ENCODE measurements at regions not wholly inside any gene's neighbourhood (a gene's known extent, or its start where the extent isn't known, plus 50 kb on each side); places are given as distances from the start of the nearest gene placed in this dataset.

GRCh38 chr4:153934688-153935017 is 145.8 kb upstream of the SFRP2 start:
- Histone ChIP-seq H3K4me2 (ENCODE audit: low read length) (no peak overlapping the region), H3K36me3 (ENCODE audit: control insufficient read depth, insufficient read depth, low read length) (no peaks in the 10 kb centered on the region), H3K4ac (ENCODE audit: low read depth, low read length) (no peak overlapping the region), H3K18ac (ENCODE audit: low read length) (no peak overlapping the region), H2BK15ac (replicated peaks; ENCODE audit: low read depth) (no peak overlapping the region), H3K23ac (ENCODE audit: low read length) (no peak overlapping the region), H2BK5ac (ENCODE audit: low read length) (no peak overlapping the region), H3K27me3 (ENCODE audit: insufficient read depth, low read length, poor library complexity) (no peaks in the 10 kb centered on the region), H3K79me2 (ENCODE audit: control insufficient read depth, insufficient read depth, low read length) (no peaks in the 10 kb centered on the region), H3K79me1 (ENCODE audit: low read length) (no peaks in the 10 kb centered on the region), H3K4me3 (ENCODE audit: low read length) (no peak overlapping the region), H3K56ac (ENCODE audit: low read length) (no peak overlapping the region), H3K4me1 (ENCODE audit: control insufficient read depth, low read depth, low read length) (no peaks in the 10 kb centered on the region), H2BK120ac (ENCODE audit: low read depth, low read length) (no peak overlapping the region), H2AK5ac (ENCODE audit: low read length) (no peak overlapping the region), H4K5ac (ENCODE audit: low read length) (no peak overlapping the region), H4K8ac (ENCODE audit: low read depth, low read length) (no peak overlapping the region), H3K9ac (ENCODE audit: low read length) (no peak overlapping the region), H3K27ac (ENCODE audit: low read depth, low read length) (no peak overlapping the region)
- WGBS (ENCODE audit: extremely low coverage, insufficient coverage, low lambda C conversion rate), result no CpG with 5 or more reads among the region's 3 CpGs
- DNase-seq, result no peak

- Histone ChIP-seq H4K5ac (ENCODE audit: low read length) (no peak overlapping the region), H3K79me2 (ENCODE audit: control insufficient read depth, insufficient read depth, low read length) (no peaks in the 10 kb centered on the region), H3K23ac (ENCODE audit: low read length) (no peak overlapping the region), H3K4ac (ENCODE audit: low read depth, low read length) (no peak overlapping the region), H3K4me2 (ENCODE audit: low read length) (no peak overlapping the region), H3K9ac (ENCODE audit: low read length) (no peak overlapping the region), H3K79me1 (ENCODE audit: low read length) (no peaks in the 10 kb centered on the region), H3K4me1 (ENCODE audit: control insufficient read depth, low read depth, low read length) (no peaks in the 10 kb centered on the region), H3K4me3 (ENCODE audit: low read length) (no peak overlapping the region), H3K36me3 (ENCODE audit: control insufficient read depth, insufficient read depth, low read length) (no peaks in the 10 kb centered on the region), H3K56ac (ENCODE audit: low read length) (no peak overlapping the region), H4K8ac (ENCODE audit: low read depth, low read length) (no peak overlapping the region), H3K27me3 (ENCODE audit: insufficient read depth, low read length, poor library complexity) (no peaks in the 10 kb centered on the region), H3K27ac (ENCODE audit: low read depth, low read length) (no peak overlapping the region), H2AK5ac (ENCODE audit: low read length) (no peak overlapping the region), H2BK120ac (ENCODE audit: low read depth, low read length) (no peak overlapping the region), H2BK15ac (replicated peaks; ENCODE audit: low read depth) (no peak overlapping the region), H2BK5ac (ENCODE audit: low read length) (no peak overlapping the region), H3K18ac (ENCODE audit: low read length) (no peak overlapping the region)
- peak; percentile 7 for DNase-seq
- WGBS (ENCODE audit: extremely low coverage, insufficient coverage, low lambda C conversion rate), result no CpG with 5 or more reads among the region's 8 CpGs
Observed at GRCh38 chr4:153933915-153934687, 145.2 kb upstream of the SFRP2 start.

- H3K9ac ChIP-seq (ENCODE audit: low read length), result no peak overlapping the region
- H3K4me1 ChIP-seq (ENCODE audit: control insufficient read depth, low read depth, low read length), result no peaks in the 10 kb centered on the region
- H4K8ac ChIP-seq (ENCODE audit: low read depth, low read length), result no peak overlapping the region
- DNase-seq, result no peak
- H3K27me3 ChIP-seq (ENCODE audit: insufficient read depth, low read length, poor library complexity), result no peaks in the 10 kb centered on the region
- no peaks in the 10 kb centered on the region for H3K79me2 ChIP-seq (ENCODE audit: control insufficient read depth, insufficient read depth, low read length)
- H2BK15ac ChIP-seq (replicated peaks; ENCODE audit: low read depth), result no peak overlapping the region
- H3K18ac ChIP-seq (ENCODE audit: low read length), result no peak overlapping the region
- H3K79me1 ChIP-seq (ENCODE audit: low read length), result no peaks in the 10 kb centered on the region
- H3K23ac ChIP-seq (ENCODE audit: low read length), result no peak overlapping the region
- no peak overlapping the region for H3K27ac ChIP-seq (ENCODE audit: low read depth, low read length)
- no peak overlapping the region for H2BK120ac ChIP-seq (ENCODE audit: low read depth, low read length)
- WGBS (ENCODE audit: extremely low coverage, insufficient coverage, low lambda C conversion rate), result no CpG with 5 or more reads among the region's 1 CpG
- no peak overlapping the region for H3K4ac ChIP-seq (ENCODE audit: low read depth, low read length)
- no peak overlapping the region for H3K4me3 ChIP-seq (ENCODE audit: low read length)
- no peak overlapping the region for H3K4me2 ChIP-seq (ENCODE audit: low read length)
- H3K36me3 ChIP-seq (ENCODE audit: control insufficient read depth, insufficient read depth, low read length), result no peaks in the 10 kb centered on the region
- H2AK5ac ChIP-seq (ENCODE audit: low read length), result no peak overlapping the region
- H2BK5ac ChIP-seq (ENCODE audit: low read length), result no peak overlapping the region
- H3K56ac ChIP-seq (ENCODE audit: low read length), result no peak overlapping the region
- H4K5ac ChIP-seq (ENCODE audit: low read length), result no peak overlapping the region
Observed at GRCh38 chr4:153931804-153932203, 142.9 kb upstream of the SFRP2 start.

- H3K4me3 ChIP-seq (ENCODE audit: low read length), result no peak overlapping the region
- no CpG with 5 or more reads among the region's 5 CpGs for WGBS (ENCODE audit: extremely low coverage, insufficient coverage, low lambda C conversion rate)
Observed at GRCh38 chr4:153929675-153930074, 140.8 kb upstream of the SFRP2 start.

GRCh38 chr4:153927451-153927850 is 138.6 kb upstream of the SFRP2 start:
- no peaks in the 10 kb centered on the region for H3K4me1 ChIP-seq (ENCODE audit: control insufficient read depth, low read depth, low read length)
- H2BK5ac ChIP-seq (ENCODE audit: low read length), result no peak overlapping the region
- no peaks in the 10 kb centered on the region for H3K79me2 ChIP-seq (ENCODE audit: control insufficient read depth, insufficient read depth, low read length)
- no peak overlapping the region for H2AK5ac ChIP-seq (ENCODE audit: low read length)
- H3K27me3 ChIP-seq (ENCODE audit: insufficient read depth, low read length, poor library complexity), result no peaks in the 10 kb centered on the region
- no peak overlapping the region for H4K8ac ChIP-seq (ENCODE audit: low read depth, low read length)
- H4K5ac ChIP-seq (ENCODE audit: low read length), result no peak overlapping the region
- H3K4ac ChIP-seq (ENCODE audit: low read depth, low read length), result no peak overlapping the region
- DNase-seq, result no peak
- no peaks in the 10 kb centered on the region for H3K79me1 ChIP-seq (ENCODE audit: low read length)
- H2BK120ac ChIP-seq (ENCODE audit: low read depth, low read length), result no peak overlapping the region
- H3K27ac ChIP-seq (ENCODE audit: low read depth, low read length), result no peak overlapping the region
- no peaks in the 10 kb centered on the region for H3K36me3 ChIP-seq (ENCODE audit: control insufficient read depth, insufficient read depth, low read length)
- no peak overlapping the region for H3K4me2 ChIP-seq (ENCODE audit: low read length)
- no peak overlapping the region for H3K9ac ChIP-seq (ENCODE audit: low read length)
- H3K4me3 ChIP-seq (ENCODE audit: low read length), result no peak overlapping the region
- H3K18ac ChIP-seq (ENCODE audit: low read length), result no peak overlapping the region
- H3K23ac ChIP-seq (ENCODE audit: low read length), result no peak overlapping the region
- no CpG with 5 or more reads among the region's 5 CpGs for whole genome bisulfite sequencing (ENCODE audit: extremely low coverage, insufficient coverage, low lambda C conversion rate)
- H3K56ac ChIP-seq (ENCODE audit: low read length), result no peak overlapping the region
- no peak overlapping the region for H2BK15ac ChIP-seq (replicated peaks; ENCODE audit: low read depth)

More at GRCh38 chr4:153929675-153930074, 140.8 kb upstream of the SFRP2 start:
- no peak for DNase-seq
- Histone ChIP-seq H3K23ac (ENCODE audit: low read length) (no peak overlapping the region), H3K79me2 (ENCODE audit: control insufficient read depth, insufficient read depth, low read length) (no peaks in the 10 kb centered on the region), H2AK5ac (ENCODE audit: low read length) (no peak overlapping the region), H3K4me1 (ENCODE audit: control insufficient read depth, low read depth, low read length) (no peaks in the 10 kb centered on the region), H2BK15ac (replicated peaks; ENCODE audit: low read depth) (no peak overlapping the region), H2BK120ac (ENCODE audit: low read depth, low read length) (no peak overlapping the region), H3K27ac (ENCODE audit: low read depth, low read length) (no peak overlapping the region), H3K56ac (ENCODE audit: low read length) (no peak overlapping the region), H4K8ac (ENCODE audit: low read depth, low read length) (no peak overlapping the region), H3K36me3 (ENCODE audit: control insufficient read depth, insufficient read depth, low read length) (no peaks in the 10 kb centered on the region), H3K27me3 (ENCODE audit: insufficient read depth, low read length, poor library complexity) (no peaks in the 10 kb centered on the region), H2BK5ac (ENCODE audit: low read length) (no peak overlapping the region), H4K5ac (ENCODE audit: low read length) (no peak overlapping the region), H3K9ac (ENCODE audit: low read length) (no peak overlapping the region), H3K4ac (ENCODE audit: low read depth, low read length) (peak overlapping the region; percentile 7), H3K18ac (ENCODE audit: low read length) (no peak overlapping the region), H3K4me2 (ENCODE audit: low read length) (no peak overlapping the region), H3K79me1 (ENCODE audit: low read length) (no peaks in the 10 kb centered on the region)

GRCh38 chr4:153922148-153922547 is 133.3 kb upstream of the SFRP2 start:
- Histone ChIP-seq H3K36me3 (ENCODE audit: control insufficient read depth, insufficient read depth, low read length) (no peaks in the 10 kb centered on the region), H3K4ac (ENCODE audit: low read depth, low read length) (no peak overlapping the region), H3K4me3 (ENCODE audit: low read length) (no peak overlapping the region), H3K18ac (ENCODE audit: low read length) (no peak overlapping the region), H3K79me1 (ENCODE audit: low read length) (no peaks in the 10 kb centered on the region), H3K56ac (ENCODE audit: low read length) (no peak overlapping the region), H3K4me2 (ENCODE audit: low read length) (no peak overlapping the region), H3K27me3 (ENCODE audit: insufficient read depth, low read length, poor library complexity) (no peaks in the 10 kb centered on the region), H3K4me1 (ENCODE audit: control insufficient read depth, low read depth, low read length) (no peaks in the 10 kb centered on the region), H3K79me2 (ENCODE audit: control insufficient read depth, insufficient read depth, low read length) (no peaks in the 10 kb centered on the region), H2BK5ac (ENCODE audit: low read length) (no peak overlapping the region), H4K5ac (ENCODE audit: low read length) (no peak overlapping the region), H2BK120ac (ENCODE audit: low read depth, low read length) (no peak overlapping the region), H3K27ac (ENCODE audit: low read depth, low read length) (no peak overlapping the region), H2AK5ac (ENCODE audit: low read length) (no peak overlapping the region), H3K9ac (ENCODE audit: low read length) (no peak overlapping the region), H2BK15ac (replicated peaks; ENCODE audit: low read depth) (no peak overlapping the region), H3K23ac (ENCODE audit: low read length) (no peak overlapping the region), H4K8ac (ENCODE audit: low read depth, low read length) (no peak overlapping the region)
- no CpG with 5 or more reads among the region's 2 CpGs for WGBS (ENCODE audit: extremely low coverage, insufficient coverage, low lambda C conversion rate)
- DNase-seq, result no peak

All from mesendoderm (in vitro differentiated cells).